ENCODE measurements at regions not wholly inside any gene's neighbourhood (a gene's known extent, or its start where the extent isn't known, plus 50 kb on each side); places are given as distances from the start of the nearest gene placed in this dataset.

DNA sequence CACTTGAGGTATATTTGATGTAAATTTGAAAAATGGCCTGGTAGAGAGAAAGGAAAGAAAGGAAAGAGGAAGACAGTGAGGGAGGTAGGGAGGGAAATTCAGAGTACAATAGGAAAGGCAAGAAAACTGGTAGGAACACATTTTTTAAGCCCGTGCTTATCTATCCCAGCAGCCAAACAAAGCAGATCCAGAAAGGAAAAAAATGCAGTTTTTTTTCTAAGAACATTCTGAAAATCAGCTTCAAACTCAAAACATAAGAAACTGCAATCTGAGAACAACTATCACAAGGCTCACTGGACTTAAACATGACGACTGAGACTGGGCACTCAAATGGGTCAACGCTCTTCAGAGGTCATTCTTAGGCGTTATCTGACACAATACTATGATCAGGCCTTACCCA lies 408.3 kb upstream of the DDI1 start:
- no peak for DNase-seq

DNA sequence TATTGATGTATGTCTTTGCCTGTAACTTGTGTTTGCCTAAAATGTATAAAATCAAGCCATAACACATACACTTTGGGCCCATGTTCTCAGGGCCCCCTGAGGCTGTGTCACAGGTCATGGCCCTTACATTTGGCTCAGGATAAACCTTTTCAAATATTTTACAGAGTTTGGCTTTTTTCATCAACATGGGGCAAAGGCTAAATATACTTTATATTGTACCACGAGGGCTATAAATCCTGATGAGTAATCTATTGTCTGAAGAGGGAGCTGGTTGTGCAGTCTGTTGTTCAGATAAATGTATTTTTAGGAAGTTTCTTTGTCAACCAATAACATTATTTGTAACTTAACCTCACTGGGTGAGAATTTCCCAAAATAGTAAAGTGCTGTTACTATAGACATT lies 404.6 kb upstream of the DDI1 start:
- DNase-seq = no peak

DNA sequence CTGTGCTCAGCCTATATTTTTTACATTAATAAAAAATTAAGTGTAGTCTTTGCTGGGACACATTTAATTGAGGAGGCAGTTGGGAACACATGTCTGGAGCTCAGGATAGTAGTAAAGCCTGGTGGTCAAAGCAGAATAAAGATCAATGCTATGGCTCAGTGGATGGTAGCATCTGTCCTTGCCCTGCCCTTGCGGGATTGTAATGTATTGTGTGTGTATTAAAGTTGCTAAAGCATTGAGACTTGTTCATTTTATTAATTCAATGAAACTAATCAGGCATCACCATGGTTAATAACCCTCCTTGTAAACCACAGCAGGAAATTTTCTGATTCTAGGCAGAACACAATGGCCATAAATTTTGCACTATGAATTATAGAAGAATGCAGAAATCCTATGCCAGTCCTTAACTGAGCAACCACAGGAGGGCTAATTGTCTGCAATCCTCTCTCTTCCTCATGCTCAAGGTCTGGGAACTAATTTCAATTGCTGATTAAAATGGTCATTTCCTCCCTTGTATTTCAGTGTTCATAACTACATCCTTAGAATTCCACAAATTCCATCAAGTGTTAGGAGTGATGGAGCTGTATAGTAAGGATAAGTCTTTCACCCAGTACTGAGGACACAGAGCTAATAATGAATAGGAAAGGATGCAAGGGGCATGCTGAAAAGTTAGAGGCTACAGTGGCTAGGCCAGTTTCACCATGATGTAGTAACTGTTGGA lies 403.2 kb upstream of the DDI1 start:
- DNase-seq = no peak

DNA sequence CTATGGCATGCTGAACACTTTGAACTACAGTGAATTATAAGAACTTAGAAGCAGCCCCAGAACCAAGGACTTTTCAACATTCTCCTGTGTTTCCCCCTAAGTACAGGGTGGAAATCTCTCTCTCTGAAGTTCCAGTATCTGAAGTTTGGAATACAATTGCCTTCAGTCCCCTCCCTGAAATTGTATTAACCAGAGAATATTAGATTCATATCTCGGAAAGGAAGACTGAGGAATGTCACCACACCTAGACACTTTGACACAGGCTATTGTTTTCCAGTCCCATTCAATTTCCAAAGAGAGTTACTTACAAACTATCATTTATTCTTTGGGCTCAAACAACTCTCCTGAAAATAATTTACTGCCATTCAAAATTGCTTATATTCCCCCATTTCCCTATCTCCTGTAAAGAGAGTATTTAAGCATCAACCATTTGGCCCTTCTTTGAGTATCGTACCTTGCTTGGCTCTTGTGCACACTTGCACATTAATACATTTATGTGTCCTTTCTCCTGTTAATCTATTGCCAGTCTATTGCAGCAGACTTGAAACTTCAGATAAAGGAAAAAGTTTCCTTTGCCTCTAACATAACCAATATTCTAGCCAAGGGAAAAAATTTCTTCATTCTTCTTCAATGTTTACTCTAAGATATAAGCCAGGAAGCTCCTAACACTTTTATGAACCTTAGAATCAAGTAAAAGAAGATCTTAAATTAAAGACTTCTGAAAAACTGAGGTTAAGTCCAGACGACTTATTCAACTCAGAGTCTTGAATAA lies 402.4 kb upstream of the DDI1 start:
- no peak for DNase-seq

DNA sequence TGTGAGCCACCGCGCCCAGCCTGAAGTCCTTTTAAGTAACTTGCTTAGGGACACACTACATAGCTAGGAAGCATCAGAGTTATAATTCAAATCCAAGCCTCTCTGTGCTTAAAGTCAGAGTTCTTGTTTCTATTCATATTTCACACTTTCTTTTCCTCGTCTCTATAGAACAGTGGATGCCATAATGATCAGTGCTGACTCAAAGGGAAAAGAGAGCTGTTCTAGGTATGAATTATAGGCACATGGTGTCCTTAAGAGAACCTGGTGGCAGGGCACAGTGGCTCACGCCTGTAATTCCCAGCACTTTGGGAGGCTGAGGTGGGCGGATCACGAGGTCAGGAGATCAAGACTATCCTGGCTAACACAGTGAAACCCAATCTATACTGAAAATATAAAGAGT lies 400.2 kb upstream of the DDI1 start:
- DNase-seq = no peak

DNA sequence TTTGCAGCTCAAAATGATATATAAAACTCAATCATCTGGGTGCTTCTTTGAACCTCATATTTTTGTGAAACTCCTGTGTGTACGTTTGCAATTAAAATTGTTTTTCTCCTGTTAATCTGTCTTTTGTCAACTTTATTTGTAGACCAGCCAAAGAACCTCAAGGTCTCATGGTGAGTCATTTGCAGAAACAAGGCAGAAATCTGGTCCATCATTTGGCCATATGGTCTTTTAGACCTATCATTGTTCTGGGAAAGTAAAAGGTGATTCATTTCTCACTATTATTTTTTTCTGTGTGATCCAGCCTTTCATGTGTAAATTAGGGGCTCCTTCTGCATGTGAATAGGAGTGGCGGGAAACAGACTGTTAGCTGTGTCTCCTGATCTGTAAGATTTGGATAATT lies 399.1 kb upstream of the DDI1 start:
- DNase-seq = no peak

DNA sequence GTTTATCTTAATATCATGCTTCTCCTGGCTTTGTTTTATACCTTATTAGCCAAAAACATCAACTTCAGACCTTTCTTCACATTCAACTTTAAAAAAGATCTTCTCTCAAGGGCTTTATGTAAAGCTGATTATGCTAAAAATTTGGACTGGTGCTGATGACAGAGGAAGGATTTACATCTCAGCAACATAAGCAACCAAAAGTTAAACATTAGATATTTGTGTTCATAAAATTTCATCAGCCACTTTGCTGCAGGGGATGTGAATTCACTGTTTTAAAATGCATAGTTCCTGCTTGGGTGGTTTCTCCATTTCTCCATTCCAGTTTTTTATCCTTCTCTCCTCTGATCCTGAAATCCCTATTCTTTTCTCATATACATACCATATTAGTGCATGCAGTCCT lies 398.6 kb upstream of the DDI1 start:
- no peak for DNase-seq

DNA sequence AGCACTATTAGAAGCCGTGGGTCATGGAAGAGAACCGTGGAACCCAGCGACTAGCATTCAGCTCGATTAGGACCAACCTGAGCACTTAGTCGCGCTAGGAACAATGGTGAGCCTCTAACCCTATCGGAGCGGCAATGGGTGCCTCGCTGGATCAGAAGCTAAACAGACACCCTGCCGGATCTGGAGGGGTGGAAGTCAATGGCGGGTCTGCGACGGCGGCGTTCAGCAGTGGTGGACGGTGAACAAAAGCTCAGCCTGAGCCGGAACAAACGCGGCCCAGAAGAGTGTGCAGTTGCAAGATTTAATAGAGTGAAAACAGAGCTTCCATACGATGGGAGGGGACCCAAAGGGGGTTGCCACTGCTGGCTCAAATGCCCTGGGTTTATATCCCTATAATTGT lies 391.8 kb upstream of the DDI1 start:
- no peak for DNase-seq

DNA sequence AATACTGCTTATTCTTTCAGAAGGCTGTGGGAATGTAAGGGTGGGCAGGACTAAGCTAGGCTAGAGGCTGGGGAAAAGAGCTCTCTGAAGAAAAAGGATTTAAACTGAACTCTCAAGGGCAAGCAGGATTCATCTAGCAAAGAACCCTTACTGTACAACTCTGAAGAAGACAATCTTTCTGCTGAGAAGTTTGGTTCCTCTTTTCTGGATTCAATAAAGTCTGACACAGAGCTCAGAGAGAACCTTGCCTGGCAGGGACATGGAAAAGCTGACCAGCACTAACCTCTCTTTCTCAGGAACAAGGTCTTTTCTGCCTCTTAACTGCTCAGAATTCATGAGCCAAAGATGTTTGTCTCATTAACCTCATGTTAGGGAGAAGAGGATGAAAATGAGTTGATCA lies 388.4 kb upstream of the DDI1 start:
- no peak for DNase-seq

DNA sequence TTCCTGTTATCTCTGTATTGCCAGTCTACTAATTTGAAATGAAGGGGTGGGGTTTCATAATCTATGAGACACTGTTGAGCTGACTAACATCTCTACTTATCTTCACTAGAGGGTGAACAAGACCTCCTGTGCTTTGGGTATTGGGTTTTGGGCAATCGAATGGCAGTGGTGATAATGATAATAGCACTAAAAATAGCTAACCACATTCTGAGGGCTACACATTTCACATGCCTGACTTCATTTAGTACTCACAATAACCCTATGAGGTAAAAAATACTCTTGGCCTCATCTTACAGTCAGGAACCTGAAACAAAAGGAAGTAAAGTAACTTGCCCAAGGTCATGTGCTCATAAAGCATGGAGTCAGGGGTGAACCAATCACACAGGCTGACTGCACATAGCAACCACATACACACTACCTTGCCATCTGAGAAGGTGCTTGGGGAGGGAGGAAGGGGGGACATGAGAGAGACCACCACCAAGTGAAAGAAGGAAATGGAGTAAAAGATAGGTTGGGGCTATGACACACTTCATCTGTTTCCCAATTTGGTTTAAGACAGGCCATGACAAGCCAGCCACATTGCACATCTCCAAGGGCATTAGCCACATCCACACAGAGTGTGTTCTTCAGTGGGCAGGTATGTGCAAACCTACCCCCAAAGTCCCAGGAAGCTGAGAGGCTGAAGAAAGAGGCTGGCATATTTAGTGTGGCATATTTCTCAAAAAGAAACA lies 387.6 kb upstream of the DDI1 start:
- DNase-seq = no peak

DNA sequence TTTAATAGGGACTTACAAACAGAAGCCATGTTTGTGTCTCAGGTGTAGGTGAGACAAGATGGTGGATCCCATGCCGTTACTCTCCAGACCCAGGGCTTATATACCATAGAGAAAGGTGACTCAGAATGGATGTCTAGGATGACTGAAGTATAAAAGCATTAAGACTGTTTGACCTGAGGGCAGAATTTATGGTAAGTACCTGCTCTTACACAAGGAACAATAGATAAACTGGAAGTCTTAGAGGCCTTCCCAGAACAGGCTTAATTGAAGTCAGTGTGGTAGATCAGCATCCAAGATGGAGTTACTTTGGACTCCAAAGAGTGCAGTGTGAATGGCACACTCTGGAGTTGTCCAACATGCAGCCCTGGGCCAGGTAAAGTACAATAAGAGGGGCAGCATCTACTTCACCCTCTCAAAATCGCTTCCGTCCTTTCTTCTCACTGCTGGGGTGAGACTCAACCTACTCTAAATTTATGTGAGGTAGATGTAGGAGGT lies 387.0 kb upstream of the DDI1 start:
- no peak for DNase-seq

DNA sequence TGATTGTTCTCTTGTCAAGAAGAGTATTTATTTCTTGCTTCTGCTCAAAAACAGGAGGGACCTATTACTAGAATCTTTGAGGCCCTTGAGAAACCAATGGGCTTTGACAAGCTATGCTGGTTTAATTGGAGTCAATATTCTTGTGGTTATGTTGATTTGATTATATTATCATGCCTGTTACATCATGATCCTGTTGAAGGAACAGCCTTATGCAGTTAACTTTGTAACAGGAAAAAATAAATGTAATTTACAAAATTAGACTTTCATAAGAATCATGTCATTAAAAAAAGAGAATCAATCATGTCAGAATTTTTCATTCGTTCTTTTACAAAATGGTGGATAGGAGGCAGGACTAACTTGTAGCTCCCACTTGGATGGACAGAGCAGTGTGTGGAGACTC lies 386.1 kb upstream of the DDI1 start:
- DNase-seq = no peak

DNA sequence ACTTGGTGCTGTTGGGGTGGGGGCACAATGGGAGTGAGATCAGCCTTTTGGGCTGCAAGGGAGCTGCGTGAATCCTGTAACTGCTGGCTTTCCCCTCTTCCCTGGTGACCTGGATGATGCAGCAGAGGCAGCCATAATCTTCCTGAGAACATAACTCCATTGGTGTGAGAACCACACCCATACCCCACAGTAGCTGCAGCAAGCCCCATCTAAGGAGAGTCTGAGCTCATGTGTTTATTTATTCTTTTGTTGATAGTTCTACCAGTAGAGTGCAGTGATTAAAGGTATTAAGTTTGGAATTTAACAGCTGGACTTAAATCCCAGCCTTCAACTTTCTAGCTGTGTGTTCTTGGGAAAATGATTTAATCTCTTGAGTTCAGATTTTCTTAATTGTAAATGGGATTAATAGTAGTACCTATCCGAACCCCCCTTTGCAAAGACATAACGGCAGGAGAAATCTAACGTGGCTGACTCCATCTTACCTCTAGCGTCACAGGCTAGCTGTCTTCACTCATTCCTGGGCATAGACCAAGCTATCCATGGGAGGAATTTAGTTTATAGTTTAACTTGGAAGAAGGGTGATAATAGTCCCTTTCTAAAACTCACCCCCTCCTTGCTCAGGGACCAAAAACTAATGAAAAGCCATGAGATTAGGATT lies 385.0 kb upstream of the DDI1 start:
- no peak for DNase-seq

DNA sequence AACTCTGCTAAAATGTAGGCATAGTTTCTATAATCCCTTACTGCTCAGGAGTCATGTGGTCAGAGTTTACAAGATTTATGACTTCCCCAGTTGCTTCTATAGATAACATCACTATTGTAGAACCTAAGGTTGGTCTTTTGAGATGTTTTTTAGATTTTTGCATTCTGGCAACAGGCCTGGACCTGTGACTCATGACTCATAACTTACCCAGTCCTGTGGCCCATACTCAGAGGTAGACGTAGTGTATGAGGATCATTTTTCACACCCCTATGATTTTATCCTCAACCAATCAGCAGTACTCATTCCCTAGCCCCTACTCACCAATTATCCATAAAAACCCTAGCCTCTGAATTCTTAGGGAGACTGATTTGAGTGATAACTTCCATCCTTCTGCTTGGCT lies 384.4 kb upstream of the DDI1 start:
- no peak for DNase-seq

DNA sequence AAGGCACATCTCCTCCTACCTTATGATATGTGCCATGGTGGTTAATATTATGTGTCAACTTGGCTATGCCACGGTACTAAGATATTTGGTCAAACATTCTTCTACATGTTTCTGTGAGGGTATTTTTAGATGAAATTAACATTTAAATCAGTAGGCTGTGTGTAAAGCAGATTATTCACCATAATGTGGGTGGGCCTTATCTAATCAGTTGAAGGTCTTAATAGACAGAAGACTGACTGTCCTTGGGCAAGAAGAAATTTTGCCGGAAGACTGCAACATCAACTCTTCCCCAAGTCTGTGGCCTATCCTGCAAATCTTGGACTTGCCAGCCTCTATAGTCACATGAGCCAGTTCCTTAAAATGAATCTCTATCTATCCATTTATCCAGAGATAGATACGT lies 380.1 kb upstream of the DDI1 start:
- no peak for DNase-seq

DNA sequence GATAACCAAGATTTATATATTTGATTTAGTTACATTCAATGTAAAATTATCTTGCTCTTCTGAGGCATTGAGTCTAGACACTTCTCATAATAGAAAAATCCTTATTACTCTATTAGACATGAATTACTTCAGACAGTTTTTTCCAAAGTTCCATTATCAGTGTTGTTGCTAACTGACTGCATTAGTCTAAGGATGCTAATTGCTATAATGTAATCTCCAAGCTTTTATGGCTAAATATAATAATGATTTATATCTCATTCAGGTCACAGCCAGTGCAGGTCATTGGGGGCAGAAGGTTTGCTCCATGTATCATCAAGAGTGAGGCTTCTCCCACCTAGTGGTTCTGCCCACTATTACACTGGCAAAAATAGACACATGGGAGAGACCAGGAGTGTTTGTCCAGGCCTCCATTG lies 377.2 kb upstream of the DDI1 start:
- DNase-seq = no peak

DNA sequence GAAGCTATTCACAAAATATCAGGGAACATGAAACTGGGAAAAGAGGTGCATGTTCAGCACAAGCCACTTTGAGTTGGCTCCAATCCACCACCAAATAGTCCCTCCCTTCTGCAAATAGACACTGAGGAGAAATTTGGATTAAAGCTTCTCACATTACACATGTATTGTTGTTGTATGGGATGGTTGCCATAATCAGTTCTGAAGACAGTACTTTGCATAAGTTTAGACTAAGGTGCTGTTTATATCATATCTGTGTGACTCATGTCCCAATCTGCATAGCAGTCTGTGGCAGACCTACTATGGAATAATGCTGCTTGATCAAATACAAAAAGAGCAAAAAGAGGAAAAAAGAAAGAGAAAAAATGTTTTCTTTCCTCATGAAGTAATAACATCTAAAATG lies 376.7 kb upstream of the DDI1 start:
- DNase-seq = no peak

DNA sequence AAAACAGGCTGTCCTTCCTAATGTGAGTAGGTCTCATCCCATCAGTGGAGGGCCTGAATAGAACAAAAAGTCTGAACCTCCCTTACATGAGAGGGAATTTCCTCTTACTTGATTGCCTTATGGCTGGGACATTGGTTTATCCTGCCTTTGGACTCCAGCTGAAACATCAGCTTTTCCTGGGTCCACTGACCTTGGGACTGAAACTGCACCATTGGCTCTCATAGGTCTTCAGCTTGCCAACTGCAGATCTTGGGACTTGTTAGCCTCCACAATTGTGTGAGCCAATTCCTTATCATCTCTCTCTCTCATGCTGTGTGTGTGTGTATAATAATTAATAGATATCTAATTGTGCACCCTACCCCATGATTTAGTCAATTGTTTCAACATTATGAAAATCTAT lies 375.3 kb upstream of the DDI1 start:
- no peak for DNase-seq

DNA sequence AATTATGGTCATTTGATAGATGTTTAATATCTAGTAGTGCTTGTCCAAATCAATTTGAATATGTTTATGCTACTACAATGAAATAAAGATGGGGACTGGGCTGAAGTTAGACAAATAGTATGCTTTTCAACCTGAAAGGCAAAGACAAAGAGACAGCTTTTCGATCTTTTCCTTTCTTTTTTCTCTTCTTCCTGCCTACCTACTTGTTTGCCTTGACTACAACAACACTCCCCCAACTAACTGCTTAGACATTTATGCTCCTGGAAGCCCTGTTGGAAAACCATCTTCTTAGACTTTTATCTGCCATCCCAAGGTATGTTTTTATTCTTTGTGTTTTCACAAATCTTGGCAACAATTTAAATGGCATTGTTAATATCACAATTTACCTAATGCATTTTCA lies 374.4 kb upstream of the DDI1 start:
- DNase-seq = no peak

DNA sequence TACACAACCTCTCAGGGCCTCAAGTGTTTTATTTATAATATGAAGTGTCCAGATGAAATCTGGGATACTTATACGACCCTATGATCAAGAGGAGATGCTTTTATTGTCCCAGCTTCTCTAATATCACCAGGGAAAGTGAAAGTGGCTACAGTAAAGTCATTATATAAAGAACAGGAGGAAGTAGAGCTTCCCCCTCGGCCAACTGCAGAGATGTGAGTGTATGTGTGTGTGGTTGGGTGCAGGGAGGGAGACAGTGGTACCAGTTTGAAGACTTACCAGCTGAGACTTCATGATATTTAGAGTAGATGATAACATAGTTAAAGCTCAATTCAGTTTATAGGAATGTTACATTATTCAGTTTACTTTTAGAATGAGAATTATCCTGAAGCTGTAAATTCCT lies 373.6 kb upstream of the DDI1 start:
- DNase-seq = no peak

DNA sequence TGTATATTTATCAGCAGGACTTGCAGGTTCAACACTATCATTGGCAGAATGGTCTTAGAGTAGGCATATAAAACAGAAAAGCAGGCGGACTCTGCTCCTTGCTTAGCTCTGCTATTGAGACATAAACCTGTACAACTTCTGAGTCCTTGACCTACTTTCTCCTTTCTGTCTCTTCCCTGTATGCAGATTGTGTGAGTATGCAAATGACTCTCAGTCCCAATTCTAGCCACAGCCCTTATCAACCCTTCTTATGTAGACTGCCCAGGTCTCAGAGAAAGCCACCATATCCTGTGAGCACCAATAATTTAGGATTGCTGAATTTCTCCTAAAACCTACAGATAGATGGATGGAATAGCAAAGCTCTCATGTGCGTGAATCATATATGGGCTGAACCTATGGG lies 367.6 kb upstream of the DDI1 start:
- DNase-seq = no peak

DNA sequence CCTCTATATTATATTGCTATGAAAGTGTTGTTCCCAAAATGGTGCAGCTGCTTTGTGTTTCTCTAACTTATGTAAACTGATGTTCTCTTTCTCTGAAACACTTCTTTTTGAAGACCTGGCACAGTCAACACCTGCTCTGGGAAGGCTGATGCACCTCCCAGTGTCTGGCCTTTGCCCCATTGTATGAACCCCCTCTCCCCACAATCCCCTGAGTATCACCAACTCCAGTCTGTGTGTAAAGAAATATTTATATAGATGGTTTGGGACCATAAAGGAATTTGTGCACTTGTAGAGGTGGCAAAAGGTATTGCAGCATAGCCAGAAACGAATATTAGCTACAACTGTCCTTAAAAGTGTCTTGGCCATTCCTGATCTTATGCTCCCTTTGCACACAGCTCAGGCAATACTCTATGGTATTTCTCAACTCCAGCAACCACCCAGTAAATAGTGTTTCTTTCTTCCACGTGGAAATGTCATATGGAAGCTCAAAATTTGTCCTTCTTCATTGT lies 365.2 kb upstream of the DDI1 start:
- no peak for DNase-seq

DNA sequence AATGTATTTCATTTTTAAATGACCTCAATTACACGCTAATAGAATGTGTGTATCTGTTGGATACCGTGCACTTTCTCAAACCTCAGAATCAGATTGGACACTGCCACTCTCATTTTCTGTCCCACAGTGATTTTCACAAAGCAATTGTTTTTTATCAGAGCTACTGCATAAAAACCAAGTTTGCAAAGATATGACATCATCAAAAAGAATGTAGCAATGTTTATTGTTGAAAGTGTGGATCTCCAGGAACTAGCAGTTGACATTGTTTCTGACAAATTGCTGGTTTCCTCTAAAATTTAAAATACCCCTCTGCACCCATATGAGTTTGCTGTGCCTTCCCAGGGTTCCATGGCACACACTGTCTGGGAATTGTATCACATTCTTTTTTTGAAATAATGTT lies 362.7 kb upstream of the DDI1 start:
- no peak for DNase-seq

Measured in NCI-H2029 treated with DMSO at 0.1 percent for 48 hours (cell line).